Omental fat pad (tissue), 3 donors: ENCODE measurements at regions not wholly inside any gene's neighbourhood (a gene's known extent, or its start where the extent isn't known, plus 50 kb on each side); places are given as distances from the start of the nearest gene placed in this dataset.

Experiments
- ATAC-seq: fragments of 150-250 bp; one replicate; pipeline ENCODE4 v1.9.1; 2016; ENCODE audit warnings: mild to moderate bottlenecking, moderate library complexity; ENCODE audit not compliant: low FRiP score
- DNase-seq: peaks from one replicate; pipeline ENCODE4 v3.0.0-alpha.2; 2019; ENCODE audit warnings: low spot score
- TF ChIP-seq, protein P1 (sequence below), 3 donors: fragments of 450-650 bp; IDR thresholded peaks; one replicate each; pipeline ENCODE4 v1.5.1; 2016 to 2017; ENCODE audit warnings: antibody characterized with exemption in 3 of 3, mild to moderate bottlenecking in 3 of 3, moderate library complexity in 2 of 3

DNA sequence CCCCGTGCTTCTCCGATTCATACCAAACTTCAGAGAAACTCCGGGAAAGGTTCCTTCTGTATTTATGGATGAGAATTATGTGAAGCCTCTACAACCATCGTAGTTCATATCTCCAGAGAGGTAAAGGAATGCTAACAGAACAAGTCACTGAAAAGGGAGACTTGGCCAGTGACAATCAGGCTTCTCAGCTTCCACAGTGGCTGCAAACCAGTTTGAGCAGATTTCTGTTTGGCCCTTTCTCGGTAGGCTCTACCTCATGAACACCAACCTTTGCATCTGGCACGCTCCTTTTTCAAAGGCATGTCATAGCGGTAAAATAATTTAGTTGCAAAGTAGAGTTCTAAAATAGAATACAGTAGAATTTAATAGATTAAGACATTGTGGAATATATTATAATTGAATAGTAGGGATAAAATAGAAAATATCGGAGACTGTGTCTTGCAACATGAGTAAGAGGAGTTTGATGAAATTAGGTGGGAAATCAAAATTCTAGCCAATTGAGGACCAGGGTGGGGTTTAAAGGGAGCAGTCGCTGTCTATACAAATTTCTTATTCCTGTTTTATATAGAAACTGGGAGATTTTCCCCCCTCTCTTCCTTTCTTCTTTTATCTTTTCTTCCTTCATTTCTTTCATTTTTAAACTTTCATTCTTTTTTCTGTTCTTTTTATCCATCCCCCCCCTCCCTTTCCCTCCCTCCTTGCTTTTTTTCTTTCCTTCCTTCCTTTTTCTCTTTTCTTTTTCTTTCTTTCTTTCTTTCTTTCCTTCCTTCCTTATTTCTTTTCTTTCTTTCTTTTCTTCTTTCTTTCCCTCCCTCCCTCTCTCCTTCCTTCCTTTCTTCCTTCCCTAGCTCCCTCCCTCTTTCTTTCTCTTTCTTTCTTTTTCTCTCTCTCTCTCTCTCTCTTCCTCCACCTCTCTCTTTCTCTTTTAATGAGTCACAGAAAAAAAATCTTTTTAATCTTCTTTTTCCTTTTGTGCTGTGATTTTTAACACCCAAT is 161.5 kb upstream of the KLF6 start:
- TF ChIP-seq, protein P1, sequence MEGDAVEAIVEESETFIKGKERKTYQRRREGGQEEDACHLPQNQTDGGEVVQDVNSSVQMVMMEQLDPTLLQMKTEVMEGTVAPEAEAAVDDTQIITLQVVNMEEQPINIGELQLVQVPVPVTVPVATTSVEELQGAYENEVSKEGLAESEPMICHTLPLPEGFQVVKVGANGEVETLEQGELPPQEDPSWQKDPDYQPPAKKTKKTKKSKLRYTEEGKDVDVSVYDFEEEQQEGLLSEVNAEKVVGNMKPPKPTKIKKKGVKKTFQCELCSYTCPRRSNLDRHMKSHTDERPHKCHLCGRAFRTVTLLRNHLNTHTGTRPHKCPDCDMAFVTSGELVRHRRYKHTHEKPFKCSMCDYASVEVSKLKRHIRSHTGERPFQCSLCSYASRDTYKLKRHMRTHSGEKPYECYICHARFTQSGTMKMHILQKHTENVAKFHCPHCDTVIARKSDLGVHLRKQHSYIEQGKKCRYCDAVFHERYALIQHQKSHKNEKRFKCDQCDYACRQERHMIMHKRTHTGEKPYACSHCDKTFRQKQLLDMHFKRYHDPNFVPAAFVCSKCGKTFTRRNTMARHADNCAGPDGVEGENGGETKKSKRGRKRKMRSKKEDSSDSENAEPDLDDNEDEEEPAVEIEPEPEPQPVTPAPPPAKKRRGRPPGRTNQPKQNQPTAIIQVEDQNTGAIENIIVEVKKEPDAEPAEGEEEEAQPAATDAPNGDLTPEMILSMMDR (IDR thresholded peaks at IDR 0.05): no peak
- DNase-seq (no peak), ATAC-seq (no peak)

DNA sequence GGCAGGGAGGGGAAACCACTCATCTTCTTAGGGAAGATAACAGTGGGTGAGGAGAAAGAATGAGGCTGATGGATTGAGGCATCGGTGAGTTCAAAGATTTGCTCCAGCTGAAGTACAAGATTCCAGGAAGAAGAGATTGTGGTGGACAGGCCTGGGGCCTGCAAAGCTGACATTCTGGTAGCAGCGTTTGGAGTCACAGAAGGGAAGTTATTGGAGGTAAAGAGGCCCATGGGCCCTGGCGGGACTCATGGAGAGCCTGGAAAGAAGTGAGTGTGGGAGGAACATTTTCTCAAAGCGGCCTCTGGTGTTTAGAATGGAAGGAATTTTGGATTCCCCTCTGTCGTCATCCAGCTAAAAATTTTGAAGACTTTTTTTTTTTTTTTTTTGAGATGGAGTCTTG is 160.0 kb upstream of the KLF6 start:
- ATAC-seq (no peak), DNase-seq (no peak)

DNA sequence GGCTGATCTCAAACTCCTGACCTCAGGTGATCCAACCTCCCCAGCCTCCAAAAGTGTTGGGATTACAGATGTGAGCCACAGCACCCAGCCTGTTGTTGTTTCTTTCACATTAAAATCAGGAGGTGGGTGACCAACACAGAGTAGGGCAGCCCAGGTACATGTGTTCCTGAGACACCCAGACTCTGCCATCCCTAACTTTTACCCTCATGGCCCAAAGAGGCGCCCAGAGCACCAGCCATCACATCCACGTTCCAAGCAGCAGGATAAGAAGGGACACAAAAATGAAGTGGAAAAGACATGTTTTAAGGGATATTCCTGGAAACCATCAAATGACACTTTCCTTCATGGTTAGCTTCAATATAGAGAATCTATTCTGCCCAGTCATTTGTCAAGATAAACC is 159.6 kb upstream of the KLF6 start:
- no peak for ATAC-seq
- TF ChIP-seq, protein P1 (IDR thresholded peaks at IDR 0.05): no peak
- DNase-seq: no peak

More for the DNA sequence above, 160.0 kb upstream of the KLF6 start:
- TF ChIP-seq, protein P1 (IDR thresholded peaks at IDR 0.05): no peak

DNA sequence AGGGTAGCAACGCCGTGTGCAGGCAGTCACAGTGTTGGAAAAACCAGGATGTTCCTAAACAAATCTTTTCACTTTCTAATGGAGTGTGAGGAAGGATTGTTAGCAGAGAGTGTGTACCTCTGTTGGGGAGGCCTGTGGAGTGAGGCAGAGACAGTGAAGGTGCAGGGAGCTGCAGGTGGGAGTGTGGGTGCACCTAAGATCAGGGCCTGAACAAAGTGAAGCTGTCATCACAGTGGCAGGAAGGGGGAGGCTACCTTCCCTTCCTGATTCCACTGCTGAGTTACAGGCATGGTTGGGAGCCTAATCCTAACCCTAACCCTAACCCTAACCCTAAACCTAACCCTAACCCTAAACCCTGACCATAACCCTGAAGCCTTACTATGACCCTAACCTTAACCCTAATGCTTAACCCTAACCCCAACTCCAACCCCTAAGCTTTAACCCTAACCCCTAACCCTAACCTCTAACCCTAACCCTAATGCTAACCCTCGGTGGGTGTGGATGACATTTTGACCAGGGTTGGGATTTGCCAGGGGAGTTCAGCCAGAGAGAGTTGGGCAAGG is 158.8 kb upstream of the KLF6 start:
- ATAC-seq (no peak), DNase-seq (no peak)
- TF ChIP-seq, protein P1 (IDR thresholded peaks at IDR 0.05): no peak

DNA sequence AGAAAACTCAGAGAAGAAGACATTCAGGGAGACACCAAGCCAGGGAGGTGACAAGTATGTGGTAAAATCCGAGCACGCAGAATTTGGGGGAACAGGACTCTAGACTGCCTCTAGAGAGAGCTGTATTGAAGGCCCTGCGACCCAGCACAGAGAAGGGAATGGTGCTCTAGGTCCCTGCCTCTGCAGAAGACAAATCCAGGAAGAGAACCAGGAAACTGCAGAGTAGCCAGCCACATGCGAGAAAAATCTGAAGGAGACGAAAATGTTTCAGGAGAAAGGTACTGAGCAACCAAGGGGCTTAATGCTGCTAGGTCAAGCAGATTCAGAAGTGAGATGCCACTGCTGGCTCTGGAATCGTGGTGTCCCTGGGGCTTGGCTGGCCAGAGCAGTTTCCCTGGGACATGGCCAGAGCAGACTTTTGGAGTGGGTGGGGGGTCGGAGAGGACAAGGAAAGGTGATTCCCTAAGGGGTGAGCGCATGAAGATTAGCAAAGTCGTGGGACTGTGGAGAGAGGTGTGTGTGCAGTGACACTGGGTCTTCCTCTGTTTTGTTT is 158.0 kb upstream of the KLF6 start:
- ATAC-seq: no peak
- TF ChIP-seq, protein P1 (IDR thresholded peaks at IDR 0.05): no peak

DNA sequence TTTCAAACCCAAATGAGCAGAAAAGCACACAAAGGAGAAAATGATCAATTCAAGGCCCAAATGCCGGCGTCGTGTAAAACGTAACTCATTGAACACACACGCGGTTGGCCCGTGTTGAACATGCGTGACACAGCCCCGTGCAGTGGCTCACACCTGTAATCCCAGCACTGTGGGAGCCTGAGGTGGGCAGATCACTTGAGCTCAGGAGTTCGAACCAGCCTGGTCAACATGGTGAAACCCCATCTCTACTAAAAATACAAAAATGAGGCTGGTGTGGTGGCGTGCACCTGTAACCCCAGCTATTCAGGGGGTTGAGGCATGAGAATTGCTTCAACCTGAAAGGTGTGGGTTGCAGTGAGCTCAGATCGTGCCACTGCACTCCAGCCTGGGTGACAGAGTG is 156.7 kb upstream of the KLF6 start:
- no peak for ATAC-seq
- DNase-seq: no peak
- TF ChIP-seq, protein P1 (IDR thresholded peaks at IDR 0.05): no peak

More for the DNA sequence above, 158.0 kb upstream of the KLF6 start:
- DNase-seq: no peak
